Lower leg skin (tissue), 3 donors: ENCODE measurements at regions not wholly inside any gene's neighbourhood (a gene's known extent, or its start where the extent isn't known, plus 50 kb on each side); places are given as distances from the start of the nearest gene placed in this dataset.

Experiments used
- CTCF ChIP-seq, 3 donors: fragments of 450-650 bp; IDR thresholded peaks; one replicate each; pipeline ENCODE4 v1.5.1; 2016; ENCODE audit warnings: antibody characterized with exemption in 3 of 3, mild to moderate bottlenecking in 3 of 3, moderate library complexity in 2 of 3
- POLR2A ChIP-seq, 2 donors: fragments of 450-650 bp; IDR thresholded peaks; one replicate each; pipeline ENCODE4 v1.6.1; 2016 to 2017; ENCODE audit warnings: antibody characterized with exemption in 2 of 2, mild to moderate bottlenecking in 1 of 2, moderate library complexity in 1 of 2

GRCh38 chr2:105690566-105690965 is 54.1 kb upstream of the NCK2 start:
- TF ChIP-seq POLR2A (IDR thresholded peaks at IDR 0.05) (no peak), CTCF (IDR thresholded peaks at IDR 0.05) (no peak)
